GM21717 (cell line): ENCODE measurements at regions not wholly inside any gene's neighbourhood (a gene's known extent, or its start where the extent isn't known, plus 50 kb on each side); places are given as distances from the start of the nearest gene placed in this dataset.
"Not testable (repeated sequence)": the region's sequence is repeated elsewhere in the genome, so short reads cannot be mapped to it uniquely, and the experiment has no call there.

Experiments used
- ATAC-seq: cut with Tn5 transposase; IDR thresholded peaks from one replicate; pipeline ENCODE4 v1.9.1; 2021; ENCODE audit warnings: mild to moderate bottlenecking, moderate library complexity; ENCODE audit not compliant: unreplicated experiment

GRCh38 chr16:79988089-79988488, 387.6 kb upstream of the MAF start:
- no peak for ATAC-seq

- ATAC-seq = no peak
Observed at GRCh38 chr16:79986352-79986751, 385.8 kb upstream of the MAF start.

GRCh38 chr16:79985606-79986005, 385.1 kb upstream of the MAF start:
- no peak for ATAC-seq

- not testable (repeated sequence) for ATAC-seq
Observed at GRCh38 chr16:79984149-79984548, 383.6 kb upstream of the MAF start.

- no peak for ATAC-seq
Observed at GRCh38 chr16:79982862-79983261, 382.3 kb upstream of the MAF start.

- ATAC-seq = no peak
Observed at GRCh38 chr16:79982361-79982760, 381.8 kb upstream of the MAF start.

GRCh38 chr16:79981814-79982213, 381.3 kb upstream of the MAF start:
- no peak for ATAC-seq

GRCh38 chr16:79980650-79981521, 380.3 kb upstream of the MAF start:
- ATAC-seq = no peak

GRCh38 chr16:79977940-79978836, 377.7 kb upstream of the MAF start:
- ATAC-seq = no peak

- no peak for ATAC-seq
Observed at GRCh38 chr16:79973320-79973719, 372.8 kb upstream of the MAF start.

- no peak for ATAC-seq
Observed at GRCh38 chr16:79972053-79972704, 371.6 kb upstream of the MAF start.

- no peak for ATAC-seq
Observed at GRCh38 chr16:79971237-79971572, 370.7 kb upstream of the MAF start.

GRCh38 chr16:79970551-79971236, 370.2 kb upstream of the MAF start:
- no peak for ATAC-seq

GRCh38 chr16:79970087-79970486, 369.6 kb upstream of the MAF start:
- no peak for ATAC-seq

- ATAC-seq = no peak
Observed at GRCh38 chr16:79969458-79969857, 368.9 kb upstream of the MAF start.

- ATAC-seq = no peak
Observed at GRCh38 chr16:79966226-79966625, 365.7 kb upstream of the MAF start.

- no peak for ATAC-seq
Observed at GRCh38 chr16:79965718-79966117, 365.2 kb upstream of the MAF start.

GRCh38 chr16:79964104-79964503, 363.6 kb upstream of the MAF start:
- ATAC-seq = no peak

- no peak for ATAC-seq
Observed at GRCh38 chr16:79962962-79963361, 362.4 kb upstream of the MAF start.

GRCh38 chr16:79959226-79959625, 358.7 kb upstream of the MAF start:
- ATAC-seq = no peak
